Aorta (tissue), 5 donors: ENCODE measurements at regions not wholly inside any gene's neighbourhood (a gene's known extent, or its start where the extent isn't known, plus 50 kb on each side); places are given as distances from the start of the nearest gene placed in this dataset.
"Not testable (repeated sequence)": the region's sequence is repeated elsewhere in the genome, so short reads cannot be mapped to it uniquely, and the experiment has no call there.

ENCODE experiments used
- ATAC-seq: fragments of 200-7000 bp; cut with Tn5 transposase; one replicate; pipeline ENCODE4 v1.9.1; 2022; ENCODE audit warnings: moderate library complexity; ENCODE audit not compliant: low FRiP score
- DNase-seq, 2 donors: peaks; one replicate each; pipeline ENCODE4 v3.0.0-alpha.2; 2020
- H3K27ac ChIP-seq, 2 donors: one replicate each; pipeline ENCODE4 v1.5.1; 2013; ENCODE audit warnings: low read length in 2 of 2, mild to moderate bottlenecking in 2 of 2, moderate library complexity in 2 of 2, control low read depth in 1 of 2, inconsistent platforms in 1 of 2, low read depth in 1 of 2
- H3K27me3 ChIP-seq, 2 donors: one replicate each; pipeline ENCODE4 v1.6.1; 2013; ENCODE audit warnings: control low read depth in 1 of 2, low read length in 1 of 2, mild to moderate bottlenecking in 1 of 2, moderate library complexity in 1 of 2; ENCODE audit not compliant: insufficient read depth in 2 of 2, control insufficient read depth in 1 of 2
- H3K36me3 ChIP-seq, 2 donors: one replicate each; pipeline ENCODE4 v1.6.1; 2013; ENCODE audit warnings: control low read depth in 1 of 2, low read length in 1 of 2, mild to moderate bottlenecking in 1 of 2; ENCODE audit not compliant: insufficient read depth in 2 of 2, control insufficient read depth in 1 of 2
- H3K4me1 ChIP-seq, 2 donors: one replicate each; pipeline ENCODE4 v1.6.1; 2013; ENCODE audit warnings: low read length in 2 of 2, control low read depth in 1 of 2, mild to moderate bottlenecking in 1 of 2, moderate library complexity in 1 of 2; ENCODE audit not compliant: insufficient read depth in 2 of 2, control insufficient read depth in 1 of 2
- H3K4me3 ChIP-seq, 2 donors: one replicate each; pipeline ENCODE4 v1.5.1; 2013; ENCODE audit warnings: low read length in 2 of 2, control low read depth in 1 of 2, mild to moderate bottlenecking in 1 of 2
- H3K9me3 ChIP-seq: one replicate; pipeline ENCODE4 v1.6.1; 2013; ENCODE audit warnings: mild to moderate bottlenecking, low read length; ENCODE audit not compliant: control insufficient read depth
- WGBS, 2 donors: extraction: QIAGEN DNeasy Blood & Tissue Kit; methylation state at CpG; one replicate each; pipeline ENCODE4 v1.1.7; 2013; 5-methylcytosine and 5-hydroxymethylcytosine counted together
- intact Hi-C, 2 donors: fragments of 100-400 bp; cut with DNase I; formaldehyde crosslinking; loops; one replicate each; pipeline versions ENCODE4 v1.14.2 to v1.15.0; 2022
- donor health status: healthy with polysubstance abuse.
- donor health status: Bipolar disorder and iron deficiency.
- donor health status: DM: no; HTN: no; CAD: no.
- donor health status: DM: no; HTN: no; CAD: no.
- donor health status: DM: yes; HTN: yes; CAD: no.

DNA sequence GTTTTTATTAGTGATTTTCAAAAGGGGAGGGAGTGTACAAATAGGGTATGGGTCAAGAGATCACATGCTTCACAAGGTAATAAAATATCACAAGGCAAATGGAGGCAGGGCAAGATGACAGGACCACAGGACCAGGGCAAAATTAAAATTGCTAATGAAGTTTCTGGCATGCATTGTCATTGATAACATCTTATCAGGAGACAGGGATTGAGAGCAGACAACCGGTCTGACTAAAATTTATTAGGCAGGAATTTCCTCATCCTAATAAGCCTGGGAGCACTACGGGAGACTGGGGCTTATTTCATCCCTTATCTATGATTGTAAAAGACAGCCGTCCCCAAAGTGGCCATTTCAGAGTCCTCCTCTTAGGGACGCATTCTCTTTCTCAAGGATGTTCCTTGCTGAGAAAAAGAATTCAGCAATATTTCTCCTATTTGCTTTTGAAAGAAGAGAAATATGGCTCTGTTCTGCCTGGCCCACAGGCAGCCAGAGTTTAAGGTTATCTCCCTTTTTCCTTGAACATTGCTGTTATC, 88.9 kb upstream of the RNPC3 start:
- ATAC-seq, H3K36me3 ChIP-seq, H3K4me1 ChIP-seq, H3K4me3 ChIP-seq, H3K9me3 ChIP-seq, DNase-seq, H3K27me3 ChIP-seq, H3K27ac ChIP-seq, intact Hi-C loops: not testable (repeated sequence)
- 62 to 76% methylated on average over 4 of the region's 4 CpGs for WGBS, 2 donors

DNA sequence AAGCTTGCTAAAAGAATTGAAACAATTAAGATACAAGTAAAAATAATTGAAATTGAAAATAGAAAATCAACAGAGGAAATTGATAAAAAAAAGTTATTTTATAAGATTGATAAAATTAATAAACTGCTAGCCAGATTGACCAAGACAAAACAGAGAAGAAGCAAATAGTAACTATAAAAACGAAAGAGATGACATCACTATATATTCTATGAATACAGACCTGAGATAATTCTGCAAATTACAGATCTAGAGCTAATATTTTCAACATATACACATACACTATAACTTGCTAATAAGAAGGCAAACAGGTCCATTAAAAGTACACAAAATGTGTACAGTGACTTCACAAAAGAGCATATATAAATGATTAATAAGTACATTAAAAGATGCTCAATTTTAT, 90.1 kb upstream of the RNPC3 start:
- H3K27me3 ChIP-seq: no peaks in the 10 kb centered on the region
- H3K36me3 ChIP-seq: no peaks in the 10 kb centered on the region
- H3K4me1 ChIP-seq: no peaks in the 10 kb centered on the region
- H3K27ac ChIP-seq: no peak overlapping the region
- DNase-seq (no peak), ATAC-seq (no peak)
- H3K4me3 ChIP-seq: no peak overlapping the region
- H3K9me3 ChIP-seq: no peaks in the 10 kb centered on the region
- 70 to 74% methylated on average over 1 of the region's 1 CpG for WGBS, 2 donors
- intact Hi-C loops: no loop called here

DNA sequence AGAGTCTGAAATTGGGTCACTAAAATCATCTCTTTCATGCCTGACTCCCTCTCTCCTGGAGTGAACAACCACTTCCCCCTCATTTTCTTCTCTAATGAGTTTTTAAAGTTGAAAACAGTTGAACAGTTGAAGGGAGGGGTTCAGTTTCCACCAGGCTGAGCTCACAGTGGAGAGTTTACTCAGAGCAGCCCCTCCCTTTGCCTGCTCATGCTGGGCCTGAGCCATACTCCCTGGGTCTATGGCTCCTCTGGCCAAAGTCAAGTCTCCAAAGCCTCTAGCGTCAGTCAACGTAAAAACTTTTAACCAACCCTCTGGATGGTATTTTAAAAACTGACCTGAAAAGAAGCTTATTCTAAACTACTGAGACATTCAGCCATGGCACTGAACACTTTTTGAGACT, 100.8 kb upstream of the RNPC3 start:
- WGBS, 2 donors: 16 to 36% methylated on average over 2 of the region's 2 CpGs
- no peak overlapping the region for H3K27ac ChIP-seq
- no peak for DNase-seq
- H3K4me3 ChIP-seq: no peak overlapping the region
- no peaks in the 10 kb centered on the region for H3K27me3 ChIP-seq
- no peak for ATAC-seq
- intact Hi-C loops: no loop called here
- no peaks in the 10 kb centered on the region for H3K4me1 ChIP-seq
- H3K9me3 ChIP-seq: no peaks in the 10 kb centered on the region
- no peaks in the 10 kb centered on the region for H3K36me3 ChIP-seq

DNA sequence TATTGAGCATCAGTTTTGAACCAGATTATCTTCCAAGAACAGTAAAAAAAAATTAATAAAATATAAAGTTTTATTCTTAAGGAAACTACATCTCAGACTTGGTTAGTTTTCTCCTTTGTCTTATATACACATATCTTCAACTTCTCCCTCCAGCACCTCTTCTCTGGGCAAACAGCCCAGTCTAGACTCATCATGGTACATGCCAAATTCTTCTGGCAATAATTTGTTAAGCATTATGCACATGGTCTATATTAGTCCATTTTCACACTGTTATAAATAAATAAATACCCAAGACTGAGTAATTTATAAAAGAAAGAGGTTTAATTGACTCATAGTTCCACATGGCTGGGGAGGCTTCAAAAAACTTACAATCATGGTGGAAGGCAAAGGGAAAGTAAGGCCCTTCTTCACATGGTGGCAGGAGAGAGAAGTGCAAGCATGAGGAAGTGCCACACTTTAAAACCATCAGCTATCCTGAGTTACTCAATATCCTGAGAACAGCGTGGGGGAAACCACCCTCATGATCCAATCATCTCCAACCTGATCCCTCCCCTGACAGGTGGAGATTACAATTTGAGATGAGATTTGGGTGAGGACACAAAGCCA, 108.7 kb upstream of the RNPC3 start:
- intact Hi-C loops: no loop called here
- H3K9me3 ChIP-seq: no peaks in the 10 kb centered on the region
- WGBS, 2 donors: 85 to 91% methylated on average over 1 of the region's 1 CpG
- H3K4me1 ChIP-seq: no peaks in the 10 kb centered on the region
- DNase-seq: no peak
- H3K27me3 ChIP-seq: no peaks in the 10 kb centered on the region
- H3K36me3 ChIP-seq: no peaks in the 10 kb centered on the region
- ATAC-seq: no peak
- no peak overlapping the region for H3K27ac ChIP-seq
- H3K4me3 ChIP-seq: no peak overlapping the region

DNA sequence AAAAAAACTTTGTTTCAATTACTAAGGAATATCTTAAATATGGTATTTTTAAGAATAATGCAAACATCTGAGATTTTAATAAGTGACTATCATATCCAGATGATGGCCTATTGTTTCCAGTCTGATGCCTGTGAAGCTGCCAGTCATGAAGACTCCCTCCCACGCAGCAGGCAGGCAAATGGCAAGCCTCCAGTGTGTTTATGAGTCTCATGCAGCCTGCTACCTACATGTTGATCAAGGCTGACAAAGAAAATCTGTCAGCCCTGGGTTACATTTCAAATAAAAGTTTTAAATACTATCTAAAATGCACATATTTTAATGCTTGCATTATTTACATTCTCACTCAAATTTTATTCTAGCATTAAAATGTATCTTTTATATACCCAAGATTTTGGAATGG, 137.6 kb upstream of the RNPC3 start:
- Histone ChIP-seq H3K27me3 (no peaks in the 10 kb centered on the region), H3K4me1 (no peaks in the 10 kb centered on the region), H3K36me3 (no peaks in the 10 kb centered on the region), H3K4me3 (no peak overlapping the region), H3K27ac (no peak overlapping the region), H3K9me3 (no peaks in the 10 kb centered on the region)
- intact Hi-C loops: no loop called here
- DNase-seq: no peak
- no peak for ATAC-seq
- WGBS, 2 donors: 36 to 43% methylated on average over 1 of the region's 1 CpG

DNA sequence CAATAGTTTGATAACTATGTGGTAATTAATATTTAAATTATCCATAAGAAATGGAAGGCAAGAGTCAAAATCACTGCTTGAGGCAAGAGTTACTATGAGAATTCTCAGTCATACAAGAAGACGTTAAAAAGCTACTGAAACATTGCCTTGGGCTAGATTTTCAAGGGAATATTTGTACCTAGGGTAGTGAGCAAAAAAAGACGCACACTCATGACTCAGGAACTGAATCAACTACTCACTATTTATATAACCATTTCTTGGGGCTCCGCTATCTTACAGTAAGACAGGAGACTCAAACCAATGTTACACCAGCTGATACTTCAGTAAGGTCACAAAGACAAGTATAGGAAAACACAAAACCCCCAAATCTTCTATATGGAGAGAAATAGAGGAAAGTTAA, 151.5 kb upstream of the RNPC3 start:
- DNase-seq: no peak

DNA sequence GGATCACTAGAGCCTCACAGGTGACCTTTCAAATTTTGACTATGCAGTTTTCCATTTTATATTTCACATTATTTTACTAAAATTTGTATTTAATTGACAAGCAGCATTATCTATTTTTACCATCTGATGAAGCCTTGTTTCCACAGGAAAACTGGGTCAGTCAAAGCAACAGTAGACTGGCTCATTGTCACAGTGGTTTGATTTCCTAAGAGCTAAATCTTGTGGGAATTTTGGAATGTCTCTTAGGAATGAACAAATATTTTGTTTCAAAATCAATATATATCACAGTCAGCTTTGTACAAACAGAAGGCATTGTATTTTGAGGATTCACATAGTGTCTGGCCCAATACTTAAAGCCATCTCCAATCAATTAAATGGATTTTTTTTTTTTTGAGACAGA, 152.6 kb upstream of the RNPC3 start:
- Histone ChIP-seq H3K9me3 (no peaks in the 10 kb centered on the region), H3K4me3 (no peak overlapping the region), H3K36me3 (no peaks in the 10 kb centered on the region), H3K27me3 (no peaks in the 10 kb centered on the region), H3K27ac (no peak overlapping the region), H3K4me1 (no peaks in the 10 kb centered on the region)
- DNase-seq: no peak
- no peak for ATAC-seq
- intact Hi-C loops: no loop called here

More for the DNA sequence above, 151.5 kb upstream of the RNPC3 start:
- ATAC-seq: no peak
- intact Hi-C loops: no loop called here
- Histone ChIP-seq H3K4me3 (no peak overlapping the region), H3K4me1 (no peaks in the 10 kb centered on the region), H3K36me3 (no peaks in the 10 kb centered on the region), H3K27me3 (no peaks in the 10 kb centered on the region), H3K9me3 (no peaks in the 10 kb centered on the region), H3K27ac (no peak overlapping the region)
- WGBS, 2 donors: 78 to 83% methylated on average over 3 of the region's 3 CpGs

DNA sequence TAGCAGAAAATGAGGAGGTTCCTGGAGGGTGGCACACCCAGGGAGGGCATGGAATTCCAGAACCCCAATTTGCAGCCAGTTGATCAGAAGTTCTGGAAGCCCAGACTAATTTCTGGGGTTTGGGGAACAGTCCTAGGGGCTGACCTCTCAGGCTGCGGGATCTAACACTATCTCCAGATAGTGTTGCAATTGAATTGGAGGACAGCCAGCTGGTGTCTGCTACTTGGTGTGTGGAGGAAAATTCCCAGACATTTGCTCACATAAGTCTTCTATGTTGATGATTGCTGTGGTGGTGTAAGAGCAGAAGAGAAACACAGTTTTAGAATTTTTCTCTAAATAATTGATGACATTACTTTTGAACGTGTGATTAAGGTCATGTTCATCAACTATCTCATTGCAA, 154.3 kb upstream of the RNPC3 start:
- ATAC-seq (no peak), DNase-seq (no peak)
- H3K27ac ChIP-seq: no peak overlapping the region
- H3K27me3 ChIP-seq: no peaks in the 10 kb centered on the region
- no peak overlapping the region for H3K4me3 ChIP-seq
- no peaks in the 10 kb centered on the region for H3K4me1 ChIP-seq
- no peaks in the 10 kb centered on the region for H3K9me3 ChIP-seq
- WGBS, 2 donors: 7 to 12% methylated on average over 2 of the region's 2 CpGs
- H3K36me3 ChIP-seq: no peaks in the 10 kb centered on the region
- intact Hi-C loops: no loop called here

DNA sequence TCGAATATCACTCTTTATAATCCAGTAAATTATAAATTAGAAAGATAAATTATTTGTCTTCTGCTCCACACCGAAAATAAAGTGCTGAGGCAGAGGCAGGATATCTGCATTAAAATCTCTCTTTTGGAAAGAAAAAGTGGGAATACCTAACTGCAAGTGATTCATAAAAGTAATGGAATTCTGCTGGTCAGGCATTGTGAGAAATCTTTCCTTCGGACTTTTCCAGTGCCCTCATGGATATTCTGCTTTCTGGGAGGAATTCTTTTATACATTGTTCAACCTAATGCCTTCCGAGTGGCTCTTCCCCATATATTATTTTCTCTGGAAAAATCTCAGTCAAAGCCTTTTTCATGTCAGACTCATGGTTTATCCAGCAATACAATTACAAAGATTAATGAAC, 158.3 kb upstream of the RNPC3 start:
- 72 to 77% methylated on average over 4 of the region's 4 CpGs for WGBS, 2 donors
- Histone ChIP-seq H3K27me3 (no peaks in the 10 kb centered on the region), H3K9me3 (no peaks in the 10 kb centered on the region), H3K4me1 (no peaks in the 10 kb centered on the region), H3K36me3 (no peaks in the 10 kb centered on the region), H3K27ac (no peak overlapping the region), H3K4me3 (no peak overlapping the region)
- DNase-seq (no peak), ATAC-seq (no peak)
- intact Hi-C loops: no loop called here
